ENCODE measurements at regions not wholly inside any gene's neighbourhood (a gene's known extent, or its start where the extent isn't known, plus 50 kb on each side); places are given as distances from the start of the nearest gene placed in this dataset.

GRCh38 chr4:155616117-155616516, 50.5 kb upstream of the GUCY1A1 start:
- TF ChIP-seq EZH2 (IDR thresholded peaks at IDR 0.05; ENCODE audit: low read length): no peak
- no peak for TF ChIP-seq CTCF (optimal IDR thresholded peaks at IDR 0.05 in 1 of 3, IDR thresholded peaks at IDR 0.05 in 1 of 3, conservative IDR thresholded peaks at IDR 0.05 in 1 of 3; ENCODE audit: extremely low read depth in 1 of 3, insufficient read depth in 2 of 3, low read length in 3 of 3)
